ENCODE measurements at regions not wholly inside any gene's neighbourhood (a gene's known extent, or its start where the extent isn't known, plus 50 kb on each side); places are given as distances from the start of the nearest gene placed in this dataset.
A peak's percentile ranks its signal among the peaks of the same experiment; 100 is the strongest.

DNA sequence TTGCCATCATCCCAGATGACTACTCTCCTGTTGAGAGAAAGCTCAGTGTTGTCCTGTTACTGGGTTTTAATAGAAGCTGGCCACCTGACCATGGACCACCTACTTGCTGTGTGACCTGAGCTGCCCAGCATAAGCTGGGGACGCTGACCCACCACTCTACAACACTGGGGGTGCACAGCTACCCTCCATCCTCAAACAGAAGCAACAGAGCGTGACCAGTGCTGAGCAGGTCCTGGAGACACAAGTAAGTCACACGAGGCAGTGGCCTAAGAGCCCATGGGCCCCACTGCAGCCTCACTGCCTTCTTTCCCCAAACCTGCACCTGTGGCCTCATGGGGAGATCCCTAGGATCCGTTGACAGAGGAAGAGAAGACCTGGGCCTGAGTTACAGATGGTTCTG is 198.6 kb upstream of the ADARB2 start:
- H3K4me1 Mint-ChIP-seq: peaks cover 4 to 24% (median 7%) of the 10 kb centered on the region in 4 donors

DNA sequence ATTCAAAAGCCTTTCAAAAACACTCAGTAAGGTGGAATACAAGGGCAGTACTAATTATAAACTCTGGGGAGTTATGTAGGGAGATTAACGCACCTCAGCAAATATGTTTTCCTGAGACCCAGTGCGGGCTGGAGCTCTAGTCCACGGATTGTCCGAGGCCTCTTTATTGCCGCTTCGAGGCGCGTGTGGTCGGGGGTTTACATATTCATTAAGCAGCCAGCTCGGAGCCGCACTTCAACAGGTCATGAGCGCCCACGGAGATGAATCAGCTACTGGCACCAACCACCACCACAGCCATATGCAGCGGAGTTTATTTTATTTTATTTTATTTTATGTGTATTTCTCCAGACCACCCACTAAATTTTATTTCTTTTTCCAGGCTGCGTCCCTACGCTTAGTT is 195.9 kb upstream of the ADARB2 start:
- H3K9me3 ChIP-seq (ENCODE audit: control insufficient read depth in 2 of 2, low read length in 2 of 2): no peaks in the 10 kb centered on the region
- Mint-ChIP-seq H3K27ac (peak overlapping the region in 1 of 3 donors; percentile 97), H3K36me3 (no peaks in the 10 kb centered on the region), H3K4me3 (no peak overlapping the region), H3K27me3 (peaks cover 6% of the 10 kb centered on the region), H3K9me3 (peaks cover 0 to 2% (median 0%) of the 10 kb centered on the region in 7 donors), H3K4me1 (peaks cover 0 to 9% (median 1%) of the 10 kb centered on the region in 4 donors)
- H3K4me1 ChIP-seq (ENCODE audit: control insufficient read depth, insufficient read depth, low read length, poor library complexity, severe bottlenecking): no peaks in the 10 kb centered on the region
- no peak overlapping the region for H3K27ac ChIP-seq (ENCODE audit: insufficient read depth, low read length, poor library complexity, severe bottlenecking)
- H3K27me3 ChIP-seq (ENCODE audit: control insufficient read depth, insufficient read depth, low read length): no peaks in the 10 kb centered on the region
- H3K4me3 ChIP-seq (ENCODE audit: low read depth, low read length): no peak overlapping the region
- no peaks in the 10 kb centered on the region for H3K36me3 ChIP-seq (ENCODE audit: control insufficient read depth, insufficient read depth, low read length)
- ATAC-seq (ENCODE audit: low read depth in 2 of 2): no peak
- no peak for DNase-seq

More for the DNA sequence above, 198.6 kb upstream of the ADARB2 start:
- ATAC-seq (ENCODE audit: low read depth in 2 of 2) (no peak), DNase-seq (no peak)
- no peak overlapping the region for H3K4me3 ChIP-seq (ENCODE audit: low read depth, low read length)
- H3K9me3 Mint-ChIP-seq: peaks cover 0 to 3% (median 1%) of the 10 kb centered on the region in 7 donors
- H3K36me3 ChIP-seq (ENCODE audit: control insufficient read depth, insufficient read depth, low read length): no peaks in the 10 kb centered on the region
- no peak overlapping the region for H3K4me3 Mint-ChIP-seq
- no peaks in the 10 kb centered on the region for H3K4me1 ChIP-seq (ENCODE audit: control insufficient read depth, insufficient read depth, low read length, poor library complexity, severe bottlenecking)
- no peaks in the 10 kb centered on the region for H3K27me3 ChIP-seq (ENCODE audit: control insufficient read depth, insufficient read depth, low read length)
- peaks cover 4% of the 10 kb centered on the region for H3K27me3 Mint-ChIP-seq
- no peaks in the 10 kb centered on the region for H3K36me3 Mint-ChIP-seq
- no peaks in the 10 kb centered on the region for H3K9me3 ChIP-seq (ENCODE audit: control insufficient read depth in 2 of 2, low read length in 2 of 2)
- H3K27ac Mint-ChIP-seq: peak overlapping the region in 2 of 3 donors; percentile 2 to 93
- no peak overlapping the region for H3K27ac ChIP-seq (ENCODE audit: insufficient read depth, low read length, poor library complexity, severe bottlenecking)

DNA sequence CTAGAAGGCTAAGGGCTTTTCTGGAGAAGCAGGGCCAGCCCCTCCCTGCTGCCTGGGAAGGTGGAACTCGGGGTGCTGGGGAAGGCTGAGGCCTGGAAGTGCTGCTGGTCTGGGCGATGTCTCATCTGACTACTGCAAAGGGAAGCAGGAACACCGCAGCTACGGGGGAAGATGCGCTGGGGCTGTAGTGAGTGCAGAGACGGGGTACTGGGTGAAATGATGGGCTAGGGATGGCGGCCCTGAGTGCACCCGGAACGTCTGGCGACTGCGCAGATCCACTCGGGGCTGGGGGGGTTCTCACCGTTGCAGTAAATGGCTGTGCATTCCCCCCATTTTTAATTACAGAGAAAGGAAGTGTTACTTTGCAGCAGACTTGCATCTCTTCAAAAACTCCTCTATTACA is 195.4 kb upstream of the ADARB2 start:
- H3K36me3 Mint-ChIP-seq: no peaks in the 10 kb centered on the region
- peaks cover 0 to 8% (median under 1%) of the 10 kb centered on the region in 4 donors for H3K4me1 Mint-ChIP-seq
- Histone ChIP-seq H3K36me3 (ENCODE audit: control insufficient read depth, insufficient read depth, low read length) (no peaks in the 10 kb centered on the region), H3K4me1 (ENCODE audit: control insufficient read depth, insufficient read depth, low read length, poor library complexity, severe bottlenecking) (no peaks in the 10 kb centered on the region), H3K4me3 (ENCODE audit: low read depth, low read length) (no peak overlapping the region), H3K27ac (ENCODE audit: insufficient read depth, low read length, poor library complexity, severe bottlenecking) (no peak overlapping the region), H3K27me3 (ENCODE audit: control insufficient read depth, insufficient read depth, low read length) (no peaks in the 10 kb centered on the region), H3K9me3 (ENCODE audit: control insufficient read depth in 2 of 2, low read length in 2 of 2) (no peaks in the 10 kb centered on the region)
- H3K4me3 Mint-ChIP-seq: peak overlapping the region in 1 of 4 donors; percentile 43
- peak overlapping the region in 2 of 3 donors; percentile 89 to 97 for H3K27ac Mint-ChIP-seq
- peaks cover 6% of the 10 kb centered on the region for H3K27me3 Mint-ChIP-seq
- DNase-seq: no peak
- peak in 1 of 2 donors; percentile 37 for ATAC-seq (ENCODE audit: low read depth in 2 of 2)
- H3K9me3 Mint-ChIP-seq: peaks cover 0 to 2% (median 0%) of the 10 kb centered on the region in 7 donors

DNA sequence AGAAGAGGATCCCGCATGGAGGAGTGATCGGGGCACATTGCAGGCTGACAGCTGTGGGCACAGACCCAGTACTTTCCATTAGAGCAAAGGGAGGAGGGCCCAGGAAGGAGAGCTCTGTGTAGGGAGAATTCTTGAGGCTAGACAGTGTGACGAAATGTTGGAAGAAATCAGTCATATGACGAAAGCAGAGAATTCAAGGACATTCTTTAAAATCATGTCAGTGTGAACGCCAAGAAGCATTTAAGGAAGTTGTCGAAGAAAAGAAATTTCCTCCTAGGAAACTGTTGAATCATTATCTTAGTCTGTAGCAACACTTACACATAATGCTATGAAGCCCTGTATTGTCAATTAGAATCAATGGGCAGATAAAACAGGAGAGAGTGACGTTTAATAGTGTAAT is 191.3 kb upstream of the ADARB2 start:
- no peak overlapping the region for H3K4me3 Mint-ChIP-seq

DNA sequence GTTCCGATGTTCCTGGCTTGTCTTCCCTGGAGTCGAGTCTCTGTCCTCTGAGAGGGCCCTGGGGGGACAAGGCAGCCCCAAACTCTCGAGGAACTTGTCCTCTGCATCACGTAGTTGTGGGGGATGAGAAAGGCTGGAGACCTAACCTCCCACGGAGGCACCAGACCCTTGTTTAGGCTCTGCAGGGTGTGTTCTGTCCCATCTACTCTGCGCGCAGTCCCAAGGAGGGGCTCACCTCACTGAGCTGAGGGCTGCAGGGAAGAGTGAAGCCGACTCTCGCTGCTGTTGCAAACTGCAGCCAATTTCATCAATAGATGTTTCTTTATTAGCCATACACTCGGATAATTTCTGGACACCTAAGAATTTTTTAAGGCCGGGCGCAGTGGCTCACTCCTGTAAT is 186.7 kb upstream of the ADARB2 start:
- no peak overlapping the region for H3K27ac Mint-ChIP-seq

More for the DNA sequence above, 191.3 kb upstream of the ADARB2 start:
- H3K27me3 Mint-ChIP-seq: peaks cover 6% of the 10 kb centered on the region
- Histone ChIP-seq H3K27me3 (ENCODE audit: control insufficient read depth, insufficient read depth, low read length) (no peaks in the 10 kb centered on the region), H3K4me3 (ENCODE audit: low read depth, low read length) (no peak overlapping the region), H3K9me3 (ENCODE audit: control insufficient read depth in 2 of 2, low read length in 2 of 2) (no peaks in the 10 kb centered on the region), H3K36me3 (ENCODE audit: control insufficient read depth, insufficient read depth, low read length) (no peaks in the 10 kb centered on the region), H3K4me1 (ENCODE audit: control insufficient read depth, insufficient read depth, low read length, poor library complexity, severe bottlenecking) (no peaks in the 10 kb centered on the region), H3K27ac (ENCODE audit: insufficient read depth, low read length, poor library complexity, severe bottlenecking) (no peak overlapping the region)
- H3K4me1 Mint-ChIP-seq: peaks cover 0 to 8% (median 0%) of the 10 kb centered on the region in 4 donors
- H3K36me3 Mint-ChIP-seq: no peaks in the 10 kb centered on the region
- ATAC-seq (ENCODE audit: low read depth in 2 of 2): no peak
- H3K27ac Mint-ChIP-seq: no peak overlapping the region
- peaks cover 0 to 2% (median 0%) of the 10 kb centered on the region in 7 donors for H3K9me3 Mint-ChIP-seq
- DNase-seq: no peak

DNA sequence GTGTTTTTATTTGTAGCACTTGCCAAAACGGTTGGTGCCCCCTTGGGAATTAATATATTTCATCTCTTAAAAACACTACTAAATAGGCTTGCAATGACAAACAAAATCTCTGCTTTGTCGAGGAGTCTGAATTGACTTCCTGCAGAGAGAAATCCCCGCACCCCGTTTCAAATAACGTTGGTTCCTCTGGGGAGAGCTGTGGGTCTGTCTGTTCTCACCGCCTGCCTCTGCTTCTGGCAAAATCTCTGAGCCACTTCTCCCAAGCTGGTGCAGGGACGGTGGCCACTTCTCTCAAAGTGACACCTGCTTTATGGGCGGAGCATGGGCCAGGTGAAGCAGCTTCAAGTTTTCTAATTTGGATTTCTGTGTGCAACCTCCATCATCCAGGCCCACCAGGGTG is 186.3 kb upstream of the ADARB2 start:
- DNase-seq: no peak
- Histone ChIP-seq H3K36me3 (ENCODE audit: control insufficient read depth, insufficient read depth, low read length) (no peaks in the 10 kb centered on the region), H3K4me1 (ENCODE audit: control insufficient read depth, insufficient read depth, low read length, poor library complexity, severe bottlenecking) (no peaks in the 10 kb centered on the region), H3K4me3 (ENCODE audit: low read depth, low read length) (no peak overlapping the region), H3K27ac (ENCODE audit: insufficient read depth, low read length, poor library complexity, severe bottlenecking) (no peak overlapping the region), H3K9me3 (ENCODE audit: control insufficient read depth in 2 of 2, low read length in 2 of 2) (no peaks in the 10 kb centered on the region), H3K27me3 (ENCODE audit: control insufficient read depth, insufficient read depth, low read length) (no peaks in the 10 kb centered on the region)
- no peak overlapping the region for H3K27ac Mint-ChIP-seq
- ATAC-seq (ENCODE audit: low read depth in 2 of 2): no peak
- no peaks in the 10 kb centered on the region for H3K36me3 Mint-ChIP-seq
- H3K4me1 Mint-ChIP-seq: peaks cover 0 to 5% (median 1%) of the 10 kb centered on the region in 4 donors
- H3K4me3 Mint-ChIP-seq: no peak overlapping the region
- peaks cover 0 to 6% (median 0%) of the 10 kb centered on the region in 7 donors for H3K9me3 Mint-ChIP-seq
- H3K27me3 Mint-ChIP-seq: peaks cover 4% of the 10 kb centered on the region

More for the DNA sequence above, 186.7 kb upstream of the ADARB2 start:
- Histone ChIP-seq H3K4me3 (ENCODE audit: low read depth, low read length) (no peak overlapping the region), H3K36me3 (ENCODE audit: control insufficient read depth, insufficient read depth, low read length) (no peaks in the 10 kb centered on the region), H3K27me3 (ENCODE audit: control insufficient read depth, insufficient read depth, low read length) (no peaks in the 10 kb centered on the region), H3K4me1 (ENCODE audit: control insufficient read depth, insufficient read depth, low read length, poor library complexity, severe bottlenecking) (no peaks in the 10 kb centered on the region), H3K27ac (ENCODE audit: insufficient read depth, low read length, poor library complexity, severe bottlenecking) (no peak overlapping the region), H3K9me3 (ENCODE audit: control insufficient read depth in 2 of 2, low read length in 2 of 2) (no peaks in the 10 kb centered on the region)
- Mint-ChIP-seq H3K36me3 (no peaks in the 10 kb centered on the region), H3K4me3 (no peak overlapping the region), H3K4me1 (peaks cover 0 to 5% (median 1%) of the 10 kb centered on the region in 4 donors), H3K27me3 (peaks cover 6% of the 10 kb centered on the region), H3K9me3 (peaks cover 0 to 6% (median 0%) of the 10 kb centered on the region in 7 donors)
- DNase-seq (no peak), ATAC-seq (ENCODE audit: low read depth in 2 of 2) (no peak)

DNA sequence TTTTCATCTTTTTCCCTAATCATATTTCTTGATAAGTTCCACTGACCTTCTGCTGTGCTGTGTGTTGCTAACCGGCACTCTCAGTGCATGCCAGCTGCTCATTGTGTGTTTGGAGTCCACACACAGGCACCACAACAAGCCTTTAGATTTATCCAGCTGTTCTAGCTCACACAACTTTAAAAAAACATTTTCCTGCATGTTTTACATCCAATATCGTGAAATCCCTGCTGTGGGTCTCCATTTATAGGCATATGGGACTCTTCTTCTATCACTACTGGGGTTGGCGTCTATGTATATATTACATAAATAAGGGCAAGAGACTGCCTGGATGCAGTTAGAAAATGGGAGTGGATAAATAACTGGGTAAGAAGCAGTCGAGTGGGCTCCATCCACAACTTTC is 183.6 kb upstream of the ADARB2 start:
- Mint-ChIP-seq H3K4me1 (peaks cover 0 to 5% (median 1%) of the 10 kb centered on the region in 4 donors), H3K9me3 (peaks cover 0 to 4% (median 0%) of the 10 kb centered on the region in 7 donors), H3K36me3 (no peaks in the 10 kb centered on the region), H3K27ac (no peak overlapping the region), H3K27me3 (peaks cover 7% of the 10 kb centered on the region), H3K4me3 (no peak overlapping the region)
- ATAC-seq (ENCODE audit: low read depth in 2 of 2): no peak
- H3K9me3 ChIP-seq (ENCODE audit: control insufficient read depth in 2 of 2, low read length in 2 of 2): no peaks in the 10 kb centered on the region
- H3K27ac ChIP-seq (ENCODE audit: insufficient read depth, low read length, poor library complexity, severe bottlenecking): no peak overlapping the region
- no peak for DNase-seq
- no peaks in the 10 kb centered on the region for H3K27me3 ChIP-seq (ENCODE audit: control insufficient read depth, insufficient read depth, low read length)
- H3K36me3 ChIP-seq (ENCODE audit: control insufficient read depth, insufficient read depth, low read length): no peaks in the 10 kb centered on the region
- H3K4me3 ChIP-seq (ENCODE audit: low read depth, low read length): no peak overlapping the region
- no peaks in the 10 kb centered on the region for H3K4me1 ChIP-seq (ENCODE audit: control insufficient read depth, insufficient read depth, low read length, poor library complexity, severe bottlenecking)

DNA sequence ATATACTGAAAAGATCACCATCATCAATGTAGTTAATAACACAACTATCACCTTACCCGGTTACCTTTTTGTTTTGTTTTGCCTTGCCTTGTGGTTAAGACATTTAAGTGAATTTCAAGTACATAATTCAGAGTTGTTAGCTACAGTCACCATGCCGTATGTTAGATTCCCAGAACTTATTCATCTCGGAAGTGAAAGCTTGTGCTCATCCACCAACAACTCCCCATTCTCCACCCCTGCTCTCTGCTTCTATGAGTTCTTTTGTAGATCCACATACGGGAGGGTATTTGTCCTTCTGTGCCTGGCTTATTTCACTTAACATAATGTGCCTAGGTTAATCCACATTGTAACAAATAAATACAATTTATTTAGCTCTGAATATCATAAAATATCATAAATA is 182.8 kb upstream of the ADARB2 start:
- no peak overlapping the region for H3K27ac Mint-ChIP-seq

More for the DNA sequence above, 182.8 kb upstream of the ADARB2 start:
- H3K27me3 Mint-ChIP-seq: peaks cover 7% of the 10 kb centered on the region
- H3K4me3 Mint-ChIP-seq: no peak overlapping the region
- H3K4me3 ChIP-seq (ENCODE audit: low read depth, low read length): no peak overlapping the region
- H3K4me1 Mint-ChIP-seq: peaks cover 0 to 5% (median 1%) of the 10 kb centered on the region in 4 donors
- no peaks in the 10 kb centered on the region for H3K27me3 ChIP-seq (ENCODE audit: control insufficient read depth, insufficient read depth, low read length)
- no peak for DNase-seq
- no peak overlapping the region for H3K27ac ChIP-seq (ENCODE audit: insufficient read depth, low read length, poor library complexity, severe bottlenecking)
- ATAC-seq (ENCODE audit: low read depth in 2 of 2): no peak
- H3K36me3 Mint-ChIP-seq: no peaks in the 10 kb centered on the region
- no peaks in the 10 kb centered on the region for H3K36me3 ChIP-seq (ENCODE audit: control insufficient read depth, insufficient read depth, low read length)
- no peaks in the 10 kb centered on the region for H3K9me3 ChIP-seq (ENCODE audit: control insufficient read depth in 2 of 2, low read length in 2 of 2)
- peaks cover 0 to 4% (median 0%) of the 10 kb centered on the region in 7 donors for H3K9me3 Mint-ChIP-seq
- H3K4me1 ChIP-seq (ENCODE audit: control insufficient read depth, insufficient read depth, low read length, poor library complexity, severe bottlenecking): no peaks in the 10 kb centered on the region
